Loucy (cell line): ENCODE measurements at regions not wholly inside any gene's neighbourhood (a gene's known extent, or its start where the extent isn't known, plus 50 kb on each side); places are given as distances from the start of the nearest gene placed in this dataset.

Source experiments
- CTCF ChIP-seq: fragments of 200-600 bp; sonication (generic); conservative IDR thresholded peaks from 2 replicates; pipeline ENCODE4 v1.5.1; 2014; ENCODE audit warnings: mild to moderate bottlenecking, antibody characterized with exemption, low read length
- EZH2phosphoT487 ChIP-seq: fragments of 200-600 bp; IDR thresholded peaks from 2 replicates; pipeline ENCODE4 v1.6.1; 2018; ENCODE audit warnings: antibody characterized with exemption, mild to moderate bottlenecking, moderate library complexity, borderline replicate concordance

DNA sequence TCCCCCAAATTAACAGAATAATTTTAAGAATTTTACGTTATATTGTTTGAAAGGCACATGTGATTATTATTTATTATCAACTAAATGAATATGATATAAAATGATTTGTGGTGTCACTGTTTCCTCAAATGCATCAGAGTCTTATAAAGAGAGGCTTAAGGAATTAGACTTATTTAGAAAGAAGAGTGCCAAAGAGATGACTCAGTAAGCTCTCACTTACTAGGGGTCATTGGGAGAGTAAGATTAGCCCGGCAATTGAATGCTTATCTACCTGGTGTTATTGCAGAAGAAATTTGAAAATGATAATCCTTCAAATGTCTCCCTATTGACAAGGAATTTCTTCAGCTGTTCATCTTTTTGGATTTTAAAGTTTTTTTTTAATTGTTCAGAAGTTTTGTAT, 408.7 kb downstream of the OXSM start:
- TF ChIP-seq CTCF, result no peak
- TF ChIP-seq EZH2phosphoT487, result no peak
